Inferior parietal cortex (tissue), 1 donor: ENCODE measurements at regions not wholly inside any gene's neighbourhood (a gene's known extent, or its start where the extent isn't known, plus 50 kb on each side); places are given as distances from the start of the nearest gene placed in this dataset.
"Not testable (repeated sequence)": the region's sequence is repeated elsewhere in the genome, so short reads cannot be mapped to it uniquely, and the experiment has no call there.

Experiments used
- DNase-seq: peaks from one replicate; pipeline ENCODE4 v3.0.0-alpha.2; 2016; ENCODE audit errors: extremely low spot score

GRCh38 chr4:38415682-38416081, 248.3 kb upstream of the KLF3 start:
- DNase-seq: no peak

GRCh38 chr4:38416450-38417014, 247.5 kb upstream of the KLF3 start:
- DNase-seq: no peak

- DNase-seq: not testable (repeated sequence)
Observed at GRCh38 chr4:38420254-38420653, 243.7 kb upstream of the KLF3 start.

GRCh38 chr4:38422850-38423249, 241.1 kb upstream of the KLF3 start:
- no peak for DNase-seq

- DNase-seq: no peak
Observed at GRCh38 chr4:38424151-38424871, 239.7 kb upstream of the KLF3 start.

GRCh38 chr4:38426532-38426931, 237.5 kb upstream of the KLF3 start:
- no peak for DNase-seq

- no peak for DNase-seq
Observed at GRCh38 chr4:38430841-38431240, 233.2 kb upstream of the KLF3 start.

- no peak for DNase-seq
Observed at GRCh38 chr4:38442073-38442788, 221.8 kb upstream of the KLF3 start.

GRCh38 chr4:38449506-38450174, 214.4 kb upstream of the KLF3 start:
- no peak for DNase-seq

GRCh38 chr4:38452009-38452408, 212.0 kb upstream of the KLF3 start:
- no peak for DNase-seq

GRCh38 chr4:38452542-38452941, 211.5 kb upstream of the KLF3 start:
- no peak for DNase-seq

GRCh38 chr4:38453253-38453881, 210.6 kb upstream of the KLF3 start:
- DNase-seq: no peak

GRCh38 chr4:38454284-38454683, 209.7 kb upstream of the KLF3 start:
- no peak for DNase-seq

- no peak for DNase-seq
Observed at GRCh38 chr4:38455092-38455862, 208.7 kb upstream of the KLF3 start.

- DNase-seq: no peak
Observed at GRCh38 chr4:38456096-38456495, 207.9 kb upstream of the KLF3 start.

GRCh38 chr4:38461342-38461741, 202.7 kb upstream of the KLF3 start:
- DNase-seq: no peak

GRCh38 chr4:38462367-38463055, 201.5 kb upstream of the KLF3 start:
- DNase-seq: no peak

- no peak for DNase-seq
Observed at GRCh38 chr4:38463268-38463958, 200.6 kb upstream of the KLF3 start.

GRCh38 chr4:38464328-38464727, 199.7 kb upstream of the KLF3 start:
- no peak for DNase-seq

- DNase-seq: no peak
Observed at GRCh38 chr4:38466401-38466800, 197.6 kb upstream of the KLF3 start.
